ENCODE measurements at regions not wholly inside any gene's neighbourhood (a gene's known extent, or its start where the extent isn't known, plus 50 kb on each side); places are given as distances from the start of the nearest gene placed in this dataset.

DNA sequence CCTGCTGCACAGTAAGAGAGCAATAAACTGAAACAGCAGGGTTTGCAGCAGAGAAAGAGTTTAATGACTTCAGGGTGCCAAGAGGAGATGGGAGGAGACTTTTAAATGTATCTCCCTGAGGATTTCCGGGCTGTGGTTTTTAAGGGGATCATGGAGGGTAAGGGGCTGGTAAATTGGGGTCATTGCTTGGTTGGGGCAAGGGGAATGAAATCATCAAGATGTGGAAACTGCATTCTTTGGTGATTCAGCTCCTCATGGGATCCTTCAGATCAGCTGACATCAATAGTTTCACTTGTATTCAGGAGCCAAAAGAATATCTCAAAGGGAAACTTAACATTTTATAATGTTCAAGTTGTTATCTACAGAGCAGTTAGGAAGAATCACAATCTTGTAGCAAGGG, 174.3 kb upstream of the ANXA10 start:
- 0% methylated on average over 1 of the region's 1 CpG for WGBS (ENCODE audit: low lambda C conversion rate)
- BruUV-seq (replicated peaks): no TSS peak
- TF ChIP-seq ZNF737 (CRISPR knock-in tag; IDR thresholded peaks at IDR 0.05; ENCODE audit: borderline replicate concordance): no peak
- TF ChIP-seq, protein P1, sequence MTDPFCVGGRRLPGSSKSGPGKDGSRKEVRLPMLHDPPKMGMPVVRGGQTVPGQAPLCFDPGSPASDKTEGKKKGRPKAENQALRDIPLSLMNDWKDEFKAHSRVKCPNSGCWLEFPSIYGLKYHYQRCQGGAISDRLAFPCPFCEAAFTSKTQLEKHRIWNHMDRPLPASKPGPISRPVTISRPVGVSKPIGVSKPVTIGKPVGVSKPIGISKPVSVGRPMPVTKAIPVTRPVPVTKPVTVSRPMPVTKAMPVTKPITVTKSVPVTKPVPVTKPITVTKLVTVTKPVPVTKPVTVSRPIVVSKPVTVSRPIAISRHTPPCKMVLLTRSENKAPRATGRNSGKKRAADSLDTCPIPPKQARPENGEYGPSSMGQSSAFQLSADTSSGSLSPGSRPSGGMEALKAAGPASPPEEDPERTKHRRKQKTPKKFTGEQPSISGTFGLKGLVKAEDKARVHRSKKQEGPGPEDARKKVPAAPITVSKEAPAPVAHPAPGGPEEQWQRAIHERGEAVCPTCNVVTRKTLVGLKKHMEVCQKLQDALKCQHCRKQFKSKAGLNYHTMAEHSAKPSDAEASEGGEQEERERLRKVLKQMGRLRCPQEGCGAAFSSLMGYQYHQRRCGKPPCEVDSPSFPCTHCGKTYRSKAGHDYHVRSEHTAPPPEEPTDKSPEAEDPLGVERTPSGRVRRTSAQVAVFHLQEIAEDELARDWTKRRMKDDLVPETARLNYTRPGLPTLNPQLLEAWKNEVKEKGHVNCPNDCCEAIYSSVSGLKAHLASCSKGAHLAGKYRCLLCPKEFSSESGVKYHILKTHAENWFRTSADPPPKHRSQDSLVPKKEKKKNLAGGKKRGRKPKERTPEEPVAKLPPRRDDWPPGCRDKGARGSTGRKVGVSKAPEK (CRISPR knock-in tag; IDR thresholded peaks at IDR 0.05; ENCODE audit: borderline replicate concordance): no peak
- TF ChIP-seq, protein P2, sequence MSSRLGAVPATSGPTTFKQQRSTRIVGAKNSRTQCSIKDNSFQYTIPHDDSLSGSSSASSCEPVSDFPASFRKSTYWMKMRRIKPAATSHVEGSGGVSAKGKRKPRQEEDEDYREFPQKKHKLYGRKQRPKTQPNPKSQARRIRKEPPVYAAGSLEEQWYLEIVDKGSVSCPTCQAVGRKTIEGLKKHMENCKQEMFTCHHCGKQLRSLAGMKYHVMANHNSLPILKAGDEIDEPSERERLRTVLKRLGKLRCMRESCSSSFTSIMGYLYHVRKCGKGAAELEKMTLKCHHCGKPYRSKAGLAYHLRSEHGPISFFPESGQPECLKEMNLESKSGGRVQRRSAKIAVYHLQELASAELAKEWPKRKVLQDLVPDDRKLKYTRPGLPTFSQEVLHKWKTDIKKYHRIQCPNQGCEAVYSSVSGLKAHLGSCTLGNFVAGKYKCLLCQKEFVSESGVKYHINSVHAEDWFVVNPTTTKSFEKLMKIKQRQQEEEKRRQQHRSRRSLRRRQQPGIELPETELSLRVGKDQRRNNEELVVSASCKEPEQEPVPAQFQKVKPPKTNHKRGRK (CRISPR knock-in tag; IDR thresholded peaks at IDR 0.05): no peak
- no peak for TF ChIP-seq TAF15 (IDR thresholded peaks at IDR 0.05; ENCODE audit: low read depth, low read length, poor library complexity, severe bottlenecking)
- TF ChIP-seq, protein P3, sequence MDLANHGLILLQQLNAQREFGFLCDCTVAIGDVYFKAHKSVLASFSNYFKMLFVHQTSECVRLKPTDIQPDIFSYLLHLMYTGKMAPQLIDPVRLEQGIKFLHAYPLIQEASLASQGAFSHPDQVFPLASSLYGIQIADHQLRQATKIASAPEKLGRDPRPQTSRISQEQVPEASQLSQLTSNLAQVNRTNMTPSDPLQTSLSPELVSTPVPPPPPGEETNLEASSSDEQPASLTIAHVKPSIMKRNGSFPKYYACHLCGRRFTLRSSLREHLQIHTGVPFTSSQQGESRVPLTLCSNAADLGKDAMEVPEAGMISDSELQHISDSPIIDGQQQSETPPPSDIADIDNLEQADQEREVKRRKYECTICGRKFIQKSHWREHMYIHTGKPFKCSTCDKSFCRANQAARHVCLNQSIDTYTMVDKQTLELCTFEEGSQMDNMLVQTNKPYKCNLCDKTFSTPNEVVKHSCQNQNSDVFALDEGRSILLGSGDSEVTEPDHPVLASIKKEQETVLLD (CRISPR knock-in tag; IDR thresholded peaks at IDR 0.05; ENCODE audit: low read depth): no peak
- no peak for TF ChIP-seq GLI4 (CRISPR knock-in tag; IDR thresholded peaks at IDR 0.05; ENCODE audit: borderline replicate concordance)
- TF ChIP-seq THYN1 (CRISPR knock-in tag; IDR thresholded peaks at IDR 0.05; ENCODE audit: borderline replicate concordance, low read depth): no peak
- no peak for TF ChIP-seq SKI (IDR thresholded peaks at IDR 0.05; ENCODE audit: partially characterized antibody)
- TF ChIP-seq FIP1L1 (IDR thresholded peaks at IDR 0.05; ENCODE audit: borderline replicate concordance, insufficient read depth, low read depth, low read length): no peak
- TF ChIP-seq ZBTB20 (CRISPR knock-in tag; IDR thresholded peaks at IDR 0.05; ENCODE audit: borderline replicate concordance, low read depth): no peak
- TF ChIP-seq RNF2 (conservative IDR thresholded peaks at IDR 0.05; ENCODE audit: low read depth): no peak
- TF ChIP-seq, protein P4, sequence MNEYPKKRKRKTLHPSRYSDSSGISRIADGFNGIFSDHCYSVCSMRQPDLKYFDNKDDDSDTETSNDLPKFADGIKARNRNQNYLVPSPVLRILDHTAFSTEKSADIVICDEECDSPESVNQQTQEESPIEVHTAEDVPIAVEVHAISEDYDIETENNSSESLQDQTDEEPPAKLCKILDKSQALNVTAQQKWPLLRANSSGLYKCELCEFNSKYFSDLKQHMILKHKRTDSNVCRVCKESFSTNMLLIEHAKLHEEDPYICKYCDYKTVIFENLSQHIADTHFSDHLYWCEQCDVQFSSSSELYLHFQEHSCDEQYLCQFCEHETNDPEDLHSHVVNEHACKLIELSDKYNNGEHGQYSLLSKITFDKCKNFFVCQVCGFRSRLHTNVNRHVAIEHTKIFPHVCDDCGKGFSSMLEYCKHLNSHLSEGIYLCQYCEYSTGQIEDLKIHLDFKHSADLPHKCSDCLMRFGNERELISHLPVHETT (CRISPR knock-in tag; conservative IDR thresholded peaks at IDR 0.05): no peak
- no peak for TF ChIP-seq SRY (CRISPR knock-in tag; IDR thresholded peaks at IDR 0.05)
- no peak for TF ChIP-seq SATB2 (CRISPR knock-in tag; IDR thresholded peaks at IDR 0.05)
- no peak for TF ChIP-seq ZNF543 (CRISPR knock-in tag; IDR thresholded peaks at IDR 0.05)
- TF ChIP-seq BHLHE40 (IDR thresholded peaks at IDR 0.05; ENCODE audit: low read length): no peak

More for the DNA sequence above, 174.3 kb upstream of the ANXA10 start:
- Histone ChIP-seq H3K4me3 (replicated peaks in 1 of 3; ENCODE audit: insufficient read depth in 1 of 3, low read depth in 2 of 3, low read length in 3 of 3) (no peak overlapping the region), H4K20me1 (ENCODE audit: insufficient read depth, low read length) (no peaks in the 10 kb centered on the region), H3K79me2 (ENCODE audit: insufficient read depth, low read length) (no peaks in the 10 kb centered on the region), H3K4me1 (ENCODE audit: insufficient read depth, low read length) (no peaks in the 10 kb centered on the region), H3K27me3 (ENCODE audit: control insufficient read depth in 1 of 2, insufficient read depth in 2 of 2, low read length in 2 of 2) (no peaks in the 10 kb centered on the region), H3K9me3 (ENCODE audit: low read length) (peaks cover 27% of the 10 kb centered on the region), H3K36me3 (replicated peaks in 1 of 2; ENCODE audit: control insufficient read depth in 1 of 2, insufficient read depth in 2 of 2, low read length in 2 of 2) (no peaks in the 10 kb centered on the region), H3K9ac (ENCODE audit: insufficient read depth, low read depth, low read length) (no peak overlapping the region), H2AFZ (ENCODE audit: low read length) (no peak overlapping the region), H3K4me2 (ENCODE audit: low read depth, low read length) (no peak overlapping the region), H3K27ac (ENCODE audit: extremely low read length, insufficient read depth, low read length) (no peak overlapping the region)
- FAIRE-seq: no peak
- in situ Hi-C loops (cut with HindIII; ENCODE audit: extremely low pct_ligation_motif_present, low pct_unique_long_range_greater_than_20kb): no loop called here
- DNase-seq (ENCODE audit: low spot score): no peak
- ChIA-PET CTCF (ENCODE audit: low intra/inter-chr PET ratio, low total read pairs) (no interaction called here), POLR2A (no interaction called here)
- ATAC-seq: no peak
- intact Hi-C loops (cut with micrococcal nuclease; ENCODE audit: unreplicated experiment): no loop called here

Data from HepG2 (cell line).